GM19328 (cell line): ENCODE measurements at regions not wholly inside any gene's neighbourhood (a gene's known extent, or its start where the extent isn't known, plus 50 kb on each side); places are given as distances from the start of the nearest gene placed in this dataset.
"Not testable (repeated sequence)": the region's sequence is repeated elsewhere in the genome, so short reads cannot be mapped to it uniquely, and the experiment has no call there.

Source experiments
- ATAC-seq: cut with Tn5 transposase; IDR thresholded peaks from one replicate; pipeline ENCODE4 v1.9.1; 2021; ENCODE audit warnings: mild to moderate bottlenecking, moderate library complexity; ENCODE audit not compliant: unreplicated experiment

DNA sequence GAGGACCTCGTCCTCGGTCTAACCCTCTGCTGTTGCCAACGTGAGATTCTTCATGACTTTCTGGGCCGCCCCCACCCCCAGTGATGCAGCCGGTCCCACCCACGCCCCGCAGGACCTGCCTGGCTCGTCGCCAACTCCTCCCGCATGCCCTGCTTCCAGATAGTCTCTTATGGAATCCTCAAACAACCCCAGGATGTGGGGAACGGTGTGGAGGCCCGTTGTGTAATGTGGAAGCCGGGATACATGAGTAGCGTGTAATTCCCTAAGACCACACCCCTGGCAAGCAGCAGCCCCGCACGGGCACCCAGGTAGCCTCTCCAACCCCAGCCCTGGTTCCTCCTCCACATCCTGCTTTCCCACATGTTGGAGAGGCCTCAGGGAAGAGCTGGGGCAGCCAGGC is 275.9 kb downstream of the C16orf95 start:
- no peak for ATAC-seq

GRCh38 chr16:87042551-87043230 is 274.5 kb downstream of the C16orf95 start:
- no peak for ATAC-seq

DNA sequence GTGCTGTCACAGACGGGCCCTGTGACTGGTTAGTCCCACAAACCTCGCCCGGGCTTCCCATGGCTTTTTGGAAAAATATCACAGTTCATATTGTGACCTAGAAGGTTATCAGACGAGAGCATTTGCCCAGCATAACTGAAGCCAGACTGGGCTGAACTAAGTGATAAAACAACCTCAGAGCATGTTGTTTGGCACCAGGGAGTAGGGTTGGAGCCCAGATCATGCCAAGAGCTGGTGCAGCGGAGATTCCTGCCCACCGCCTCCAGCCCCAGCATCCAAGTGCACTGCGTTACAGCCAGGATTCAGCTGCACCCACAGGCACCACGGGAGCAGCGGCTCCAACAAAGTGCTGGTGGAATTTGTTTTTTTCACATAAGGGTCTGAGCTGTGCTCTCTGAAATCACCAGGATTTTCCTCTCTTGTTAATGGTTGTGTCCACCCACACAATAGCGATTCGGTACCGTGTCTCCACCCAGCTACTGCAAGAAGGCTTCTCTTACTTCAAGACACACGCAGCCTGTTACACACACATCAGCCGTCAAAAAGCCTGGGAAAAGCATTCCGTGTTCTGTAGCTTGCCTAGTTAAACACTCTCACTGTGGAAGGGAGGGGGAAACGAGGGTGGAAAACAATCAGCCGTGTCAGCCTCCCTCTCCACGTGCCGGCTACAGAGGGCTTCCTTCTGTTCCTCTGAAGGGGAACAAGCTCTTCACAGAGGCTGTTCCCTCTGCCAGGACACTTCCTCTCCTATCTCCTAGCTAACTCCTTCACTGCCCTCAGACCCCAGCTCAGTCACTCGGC is 273.8 kb downstream of the C16orf95 start:
- no peak for ATAC-seq

- ATAC-seq = no peak
Measured at GRCh38 chr16:87044032-87044382, 273.2 kb downstream of the C16orf95 start.

DNA sequence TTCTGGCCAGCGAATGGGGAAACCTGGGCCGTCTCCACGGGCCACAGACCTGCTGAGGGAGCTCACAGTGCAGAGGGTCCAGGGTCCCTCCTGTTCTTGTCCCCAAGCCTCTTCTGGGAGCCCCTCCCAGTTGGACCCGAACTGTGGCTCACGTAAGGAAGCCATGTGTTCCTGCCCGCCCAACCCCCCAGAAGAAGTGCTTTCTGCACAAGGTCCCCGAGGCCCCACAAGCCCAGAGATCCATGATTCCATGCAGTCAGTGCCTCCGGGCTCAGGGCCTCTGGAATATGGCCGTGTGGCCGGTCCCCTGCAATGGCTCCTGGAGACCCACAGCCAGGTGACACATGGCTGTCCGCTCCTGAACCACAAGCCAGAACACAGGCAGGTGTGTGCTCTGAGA is 272.4 kb downstream of the C16orf95 start:
- ATAC-seq = no peak

DNA sequence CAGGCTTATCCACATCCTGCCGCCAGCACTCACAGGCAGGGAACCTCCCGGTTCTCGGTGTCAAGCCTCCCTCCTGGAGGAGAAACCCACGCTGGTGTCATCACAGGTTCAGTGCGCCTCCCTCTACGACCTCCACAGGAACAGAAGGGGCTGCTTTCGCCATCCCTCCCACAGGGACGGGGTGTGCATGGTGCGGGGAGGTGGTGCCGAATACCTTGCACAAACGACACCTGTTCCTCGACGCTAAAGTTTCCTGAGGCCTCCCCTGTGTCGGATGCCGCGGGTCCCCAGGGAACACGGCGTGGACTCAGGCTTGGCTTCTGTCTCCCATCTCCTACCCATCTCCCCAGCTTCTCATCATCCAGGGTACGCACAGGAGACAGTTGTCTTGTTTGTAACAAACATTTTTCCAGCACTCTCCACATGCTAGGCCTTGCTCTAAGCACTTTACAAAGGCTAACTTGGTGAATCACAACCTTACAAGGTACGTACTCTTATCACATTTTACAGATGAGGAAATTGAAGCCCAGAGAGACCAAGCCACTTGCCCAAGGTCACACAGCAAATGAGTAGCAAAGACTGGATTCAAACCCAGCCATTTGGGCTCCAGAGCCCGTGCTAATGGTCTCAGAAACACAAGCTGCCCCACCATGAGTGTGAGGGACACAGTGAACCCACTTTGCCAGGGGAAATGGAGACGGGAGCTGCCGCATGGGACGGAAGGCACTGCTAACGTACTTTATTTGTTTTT is 271.6 kb downstream of the C16orf95 start:
- no peak for ATAC-seq

- no peak for ATAC-seq
Measured at GRCh38 chr16:87046235-87046634, 271.0 kb downstream of the C16orf95 start.

DNA sequence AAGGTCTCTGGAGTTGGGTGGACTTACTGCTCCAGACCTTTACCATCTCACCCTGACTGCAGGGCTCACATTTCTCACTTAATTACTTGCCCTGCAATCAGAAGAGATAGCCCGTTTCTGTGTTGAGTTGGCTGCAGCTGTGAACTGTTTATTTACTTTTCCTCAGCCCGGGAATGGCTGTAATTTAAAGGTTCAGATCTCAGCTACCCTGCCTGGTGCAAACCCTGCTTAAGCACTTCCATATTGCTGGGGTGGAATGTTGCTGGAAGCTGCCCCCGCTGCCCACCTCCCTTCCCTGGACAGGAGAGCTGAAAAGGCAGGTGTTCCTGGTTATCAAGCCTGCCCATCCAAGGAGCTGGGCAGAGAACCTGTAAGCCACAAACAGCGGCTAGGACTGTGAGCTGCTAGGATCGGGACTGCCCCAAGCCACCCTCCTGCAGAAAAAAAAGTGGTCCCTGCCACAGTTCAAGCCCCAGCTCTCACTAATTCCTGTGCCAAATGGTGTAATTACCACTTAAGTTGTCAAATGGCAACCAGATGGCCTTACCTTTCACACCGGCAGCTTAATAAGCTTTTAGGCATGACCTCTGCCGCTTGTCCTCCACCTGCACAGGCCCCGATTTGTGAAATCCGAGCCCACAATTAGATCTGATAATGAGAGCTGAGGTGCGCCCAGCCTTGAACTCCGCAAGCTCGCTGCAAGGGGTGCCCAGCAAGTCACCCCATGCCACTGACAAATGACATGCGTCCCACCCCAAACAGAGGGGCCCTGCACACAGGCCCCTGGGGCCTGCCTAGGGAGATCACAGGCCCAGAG is 269.8 kb downstream of the C16orf95 start:
- ATAC-seq = no peak

GRCh38 chr16:87048038-87048729 is 269.0 kb downstream of the C16orf95 start:
- ATAC-seq = no peak

- no peak for ATAC-seq
Measured at GRCh38 chr16:87048730-87049115, 268.5 kb downstream of the C16orf95 start.

GRCh38 chr16:87049216-87049615 is 268.0 kb downstream of the C16orf95 start:
- ATAC-seq = not testable (repeated sequence)

- ATAC-seq = no peak
Measured at GRCh38 chr16:87050142-87050541, 267.1 kb downstream of the C16orf95 start.

DNA sequence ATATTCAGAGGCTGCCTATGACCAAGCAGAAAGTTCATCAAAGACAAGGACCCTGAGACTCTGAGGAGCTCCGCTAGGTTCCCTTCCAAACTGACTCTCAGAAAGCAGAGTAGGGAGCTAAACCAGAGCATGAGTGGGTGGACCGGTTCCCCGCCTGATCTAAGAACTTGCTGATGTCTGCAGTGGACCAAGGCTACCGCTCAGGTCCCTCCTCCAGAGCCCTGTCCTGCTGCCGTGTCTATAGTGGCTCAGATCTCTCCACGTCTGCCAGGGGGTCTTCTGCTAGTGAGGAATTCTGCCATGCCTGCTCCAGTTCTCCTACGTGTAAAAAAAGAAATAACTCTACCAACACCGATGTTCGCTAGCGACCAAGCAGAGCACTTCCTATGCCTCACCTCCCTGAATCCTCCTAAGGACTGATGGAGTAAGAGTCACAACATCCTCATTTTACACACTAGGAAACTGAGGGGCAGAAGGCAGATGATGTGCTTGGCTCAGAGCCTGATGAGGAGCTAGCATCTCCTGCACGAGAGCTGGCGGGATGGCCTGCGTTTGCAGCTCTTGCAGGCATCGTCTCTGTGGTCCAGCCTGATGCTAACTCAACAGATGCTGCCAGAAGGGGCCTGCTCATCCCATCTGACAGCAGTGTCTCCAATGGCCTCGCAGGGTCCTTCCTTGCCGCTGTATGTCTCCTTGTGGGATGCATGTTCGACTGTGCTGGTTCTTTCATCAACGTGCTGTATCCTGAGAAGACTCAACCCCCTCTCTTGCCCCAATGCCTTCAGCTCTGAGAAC is 265.5 kb downstream of the C16orf95 start:
- ATAC-seq = no peak

- no peak for ATAC-seq
Measured at GRCh38 chr16:87052506-87052905, 264.7 kb downstream of the C16orf95 start.

GRCh38 chr16:87053016-87053982 is 263.9 kb downstream of the C16orf95 start:
- no peak for ATAC-seq

GRCh38 chr16:87054154-87054553 is 263.0 kb downstream of the C16orf95 start:
- no peak for ATAC-seq

GRCh38 chr16:87054856-87055255 is 262.3 kb downstream of the C16orf95 start:
- ATAC-seq = no peak

GRCh38 chr16:87056083-87056482 is 261.1 kb downstream of the C16orf95 start:
- no peak for ATAC-seq
